Tibial nerve (tissue), 4 donors: ENCODE measurements at regions not wholly inside any gene's neighbourhood (a gene's known extent, or its start where the extent isn't known, plus 50 kb on each side); places are given as distances from the start of the nearest gene placed in this dataset.

ENCODE experiments used
- DNase-seq, 2 donors: peaks; one replicate each; pipeline ENCODE4 v3.0.0-alpha.2; 2019; ENCODE audit warnings: low spot score in 2 of 2
- H3K27ac ChIP-seq, 4 donors: fragments of 200-600 bp; sonication (generic) in 3 of 4; one replicate each; pipeline ENCODE4 v1.5.1; 2017 to 2019; ENCODE audit warnings: mild to moderate bottlenecking in 1 of 4
- H3K27me3 ChIP-seq, 2 donors: fragments of 200-600 bp; sonication (generic) in 1 of 2; one replicate each; pipeline versions ENCODE4 v1.5.1 to v1.6.0; 2017 to 2019
- H3K36me3 ChIP-seq, 3 donors: fragments of 200-600 bp; sonication (generic); one replicate each; pipeline ENCODE4 v1.5.1; 2018 to 2019
- H3K4me1 ChIP-seq, 4 donors: fragments of 200-600 bp; sonication (generic) in 3 of 4; one replicate each; pipeline ENCODE4 v1.5.1; 2017 to 2019
- H3K4me3 ChIP-seq, 4 donors: fragments of 200-600 bp; sonication (generic) in 3 of 4; one replicate each; pipeline ENCODE4 v1.5.1; 2017 to 2019; ENCODE audit warnings: mild to moderate bottlenecking in 1 of 4, moderate library complexity in 1 of 4
- H3K9me3 ChIP-seq, 4 donors: fragments of 200-600 bp; sonication (generic) in 3 of 4; one replicate each; pipeline ENCODE4 v1.5.1; 2017 to 2019
- CTCF ChIP-seq, 5 experiments: fragments of 200-600 bp in 3 of 5; fragments of 450-650 bp in 2 of 5; sonication (generic) in 3 of 5; IDR thresholded peaks; one replicate each; pipeline ENCODE4 v1.5.1; 2016 to 2019; ENCODE audit warnings: antibody characterized with exemption in 5 of 5, mild to moderate bottlenecking in 3 of 5, moderate library complexity in 2 of 5
- EP300 ChIP-seq, 2 donors: sonication (generic); formaldehyde crosslinking; IDR thresholded peaks; one replicate each; pipeline ENCODE4 v1.6.1; 2017; ENCODE audit warnings: antibody characterized with exemption in 2 of 2, mild to moderate bottlenecking in 1 of 2
- POLR2A ChIP-seq, 2 donors: fragments of 450-650 bp; IDR thresholded peaks; one replicate each; pipeline ENCODE4 v1.6.1; 2017; ENCODE audit warnings: antibody characterized with exemption in 2 of 2, mild to moderate bottlenecking in 2 of 2, moderate library complexity in 2 of 2
- WGBS, 2 donors: methylation state at CpG; one replicate each; pipeline ENCODE4 v1.1.5; 2018; 5-methylcytosine and 5-hydroxymethylcytosine counted together

GRCh38 chr6:40251637-40252300 is 317.5 kb upstream of the MOCS1 start:
- 77 to 81% methylated on average over 3 of the region's 3 CpGs for WGBS, 2 donors

GRCh38 chr6:40249935-40250334 is 315.7 kb upstream of the MOCS1 start:
- TF ChIP-seq EP300 (IDR thresholded peaks at IDR 0.05) (no peak), POLR2A (IDR thresholded peaks at IDR 0.05) (no peak), CTCF (IDR thresholded peaks at IDR 0.05) (no peak)
- Histone ChIP-seq H3K36me3 (no peaks in the 10 kb centered on the region), H3K4me3 (no peak overlapping the region), H3K27me3 (no peaks in the 10 kb centered on the region), H3K27ac (no peak overlapping the region), H3K4me1 (no peaks in the 10 kb centered on the region), H3K9me3 (no peaks in the 10 kb centered on the region)
- DNase-seq, result no peak

More at GRCh38 chr6:40251637-40252300, 317.5 kb upstream of the MOCS1 start:
- Histone ChIP-seq H3K9me3 (no peaks in the 10 kb centered on the region), H3K4me3 (no peak overlapping the region), H3K27ac (no peak overlapping the region), H3K27me3 (no peaks in the 10 kb centered on the region), H3K36me3 (no peaks in the 10 kb centered on the region), H3K4me1 (no peaks in the 10 kb centered on the region)
- no peak for TF ChIP-seq CTCF (IDR thresholded peaks at IDR 0.05)
- TF ChIP-seq EP300 (IDR thresholded peaks at IDR 0.05), result no peak
- no peak for TF ChIP-seq POLR2A (IDR thresholded peaks at IDR 0.05)
- DNase-seq, result no peak

- WGBS, 2 donors, result 90 to 95% methylated on average over 3 of the region's 3 CpGs
- TF ChIP-seq EP300 (IDR thresholded peaks at IDR 0.05) (no peak), CTCF (IDR thresholded peaks at IDR 0.05) (no peak), POLR2A (IDR thresholded peaks at IDR 0.05) (no peak)
- Histone ChIP-seq H3K4me3 (no peak overlapping the region), H3K27ac (no peak overlapping the region), H3K36me3 (no peaks in the 10 kb centered on the region), H3K9me3 (no peaks in the 10 kb centered on the region), H3K27me3 (no peaks in the 10 kb centered on the region), H3K4me1 (no peaks in the 10 kb centered on the region)
- DNase-seq, result no peak
Measured at GRCh38 chr6:40247516-40248115, 313.4 kb upstream of the MOCS1 start.

GRCh38 chr6:40244699-40245098 is 310.4 kb upstream of the MOCS1 start:
- Histone ChIP-seq H3K4me3 (no peak overlapping the region), H3K9me3 (no peaks in the 10 kb centered on the region), H3K27ac (no peak overlapping the region), H3K36me3 (no peaks in the 10 kb centered on the region), H3K4me1 (no peaks in the 10 kb centered on the region), H3K27me3 (no peaks in the 10 kb centered on the region)
- 57 to 83% methylated on average over 1 of the region's 1 CpG for WGBS, 2 donors
- no peak for TF ChIP-seq EP300 (IDR thresholded peaks at IDR 0.05)
- TF ChIP-seq CTCF (IDR thresholded peaks at IDR 0.05), result no peak
- no peak for TF ChIP-seq POLR2A (IDR thresholded peaks at IDR 0.05)
- DNase-seq, result no peak

GRCh38 chr6:40232698-40233097 is 298.4 kb upstream of the MOCS1 start:
- no peak overlapping the region for H3K4me3 ChIP-seq
- DNase-seq, result no peak
- H3K27ac ChIP-seq, result no peak overlapping the region
- 68 to 88% methylated on average over 2 of the region's 2 CpGs for WGBS, 2 donors
- H3K27me3 ChIP-seq, result no peaks in the 10 kb centered on the region
- TF ChIP-seq EP300 (IDR thresholded peaks at IDR 0.05) (no peak), CTCF (IDR thresholded peaks at IDR 0.05) (no peak), POLR2A (IDR thresholded peaks at IDR 0.05) (no peak)
- peaks cover 0 to 17% (median 0%) of the 10 kb centered on the region in 4 donors for H3K9me3 ChIP-seq
- H3K4me1 ChIP-seq, result no peaks in the 10 kb centered on the region
- H3K36me3 ChIP-seq, result no peaks in the 10 kb centered on the region
